Retinal pigment epithelial cell (primary cell): ENCODE measurements at regions not wholly inside any gene's neighbourhood (a gene's known extent, or its start where the extent isn't known, plus 50 kb on each side); places are given as distances from the start of the nearest gene placed in this dataset.

Source experiments
- DNase-seq: peaks from one replicate; pipeline ENCODE4 v3.0.0-alpha.2; 2010; ENCODE audit warnings: low read depth
- H3K4me3 ChIP-seq: 2 replicates; pipeline ENCODE4 v1.5.1; 2011; ENCODE audit warnings: mild to moderate bottlenecking, low read length, control low read depth, moderate library complexity
- CTCF ChIP-seq: conservative IDR thresholded peaks from 2 replicates; pipeline ENCODE4 v1.5.1; 2011; ENCODE audit warnings: low read depth, low read length, control low read depth, inconsistent platforms

- TF ChIP-seq CTCF = no peak
- no peak overlapping the region for H3K4me3 ChIP-seq
- no peak for DNase-seq
Measured at GRCh38 chr22:48154943-48155240, 1392.4 kb downstream of the TBC1D22A start.

- DNase-seq = no peak
- no peak overlapping the region for H3K4me3 ChIP-seq
- TF ChIP-seq CTCF = no peak
Measured at GRCh38 chr22:48154169-48154942, 1391.9 kb downstream of the TBC1D22A start.

DNA sequence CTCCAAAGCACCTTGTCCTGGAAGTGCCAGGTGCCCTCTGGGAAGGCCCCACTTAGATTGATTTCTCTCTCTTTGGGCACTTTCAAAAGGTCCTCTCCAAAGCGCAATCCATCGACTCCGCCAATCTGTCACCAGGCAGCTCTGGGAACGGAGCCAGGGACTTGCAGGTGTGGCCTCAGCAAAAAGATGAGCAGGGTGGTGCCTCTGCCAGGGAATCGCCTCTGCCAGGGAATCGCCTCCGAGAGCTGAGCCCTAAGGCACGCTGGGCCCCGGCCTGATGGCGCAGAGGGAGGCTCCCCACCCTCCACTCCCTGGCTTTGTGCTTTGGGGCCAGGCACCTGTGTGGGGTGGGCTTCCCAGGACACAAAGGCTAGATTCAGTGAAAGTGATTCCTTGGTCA lies 1391.3 kb downstream of the TBC1D22A start:
- no peak for TF ChIP-seq CTCF
- DNase-seq = no peak

GRCh38 chr22:48152916-48153315 lies 1390.5 kb downstream of the TBC1D22A start:
- no peak for DNase-seq
- H3K4me3 ChIP-seq = no peak overlapping the region
- no peak for TF ChIP-seq CTCF

More for the DNA sequence above, 1391.3 kb downstream of the TBC1D22A start:
- H3K4me3 ChIP-seq = no peak overlapping the region

GRCh38 chr22:48152164-48152775 lies 1389.8 kb downstream of the TBC1D22A start:
- no peak overlapping the region for H3K4me3 ChIP-seq
- TF ChIP-seq CTCF = no peak
- DNase-seq = no peak

- no peak for DNase-seq
- no peak overlapping the region for H3K4me3 ChIP-seq
- no peak for TF ChIP-seq CTCF
Measured at GRCh38 chr22:48151641-48152040, 1389.2 kb downstream of the TBC1D22A start.

- no peak for DNase-seq
- no peak for TF ChIP-seq CTCF
- H3K4me3 ChIP-seq = no peak overlapping the region
Measured at GRCh38 chr22:48147831-48148230, 1385.4 kb downstream of the TBC1D22A start.
